H9 (cell line): ENCODE measurements at regions not wholly inside any gene's neighbourhood (a gene's known extent, or its start where the extent isn't known, plus 50 kb on each side); places are given as distances from the start of the nearest gene placed in this dataset.

Experiments used
- DNase-seq: peaks from one replicate; pipeline ENCODE4 v3.0.0-alpha.2; 2017
- H2AFZ ChIP-seq: one replicate; pipeline ENCODE4 v1.6.1; 2013; ENCODE audit warnings: mild to moderate bottlenecking, low read length, control low read depth, moderate library complexity
- H2AK5ac ChIP-seq: 2 replicates; pipeline ENCODE4 v1.6.1; 2013; ENCODE audit warnings: low read length, control low read depth, mixed read lengths; ENCODE audit not compliant: insufficient read length
- H2BK120ac ChIP-seq: one replicate; pipeline ENCODE4 v1.6.1; 2013; ENCODE audit warnings: low read depth, mild to moderate bottlenecking, low read length, control low read depth, inconsistent platforms; ENCODE audit not compliant: poor library complexity, severe bottlenecking
- H2BK12ac ChIP-seq: 2 replicates; pipeline ENCODE4 v1.6.1; 2013; ENCODE audit warnings: low read length, control low read depth, mixed read lengths, low read depth; ENCODE audit not compliant: insufficient read length
- H2BK15ac ChIP-seq: 2 replicates; pipeline ENCODE4 v1.6.1; 2013; ENCODE audit warnings: low read depth, low read length, control low read depth
- H2BK20ac ChIP-seq: one replicate; pipeline ENCODE4 v1.6.1; 2013; ENCODE audit warnings: low read depth, mild to moderate bottlenecking, low read length, control low read depth, inconsistent platforms; ENCODE audit not compliant: poor library complexity, severe bottlenecking
- H2BK5ac ChIP-seq: 2 replicates; pipeline ENCODE4 v1.6.1; 2013; ENCODE audit warnings: low read length, control low read depth, mixed read lengths; ENCODE audit not compliant: insufficient read length
- H3K14ac ChIP-seq: 2 replicates; pipeline ENCODE4 v1.6.1; 2013; ENCODE audit warnings: low read length, control low read depth; ENCODE audit not compliant: insufficient read depth
- H3K18ac ChIP-seq: 2 replicates; pipeline ENCODE4 v1.6.1; 2013; ENCODE audit warnings: low read depth, mild to moderate bottlenecking, mixed read lengths, low read length, control low read depth; ENCODE audit not compliant: insufficient read length
- H3K23ac ChIP-seq: 2 replicates; pipeline ENCODE4 v1.6.1; 2013; ENCODE audit warnings: low read length, control low read depth, mixed read lengths, low read depth; ENCODE audit not compliant: insufficient read length
- H3K23me2 ChIP-seq: 2 replicates; pipeline ENCODE4 v1.6.1; 2013; ENCODE audit warnings: low read depth, mild to moderate bottlenecking, mixed read lengths, low read length, control low read depth; ENCODE audit not compliant: insufficient read length, poor library complexity, severe bottlenecking
- H3K27ac ChIP-seq: 2 replicates; pipeline ENCODE4 v1.5.1; 2013; ENCODE audit warnings: low read length, control low read depth, mixed read lengths, low read depth; ENCODE audit not compliant: insufficient read length
- H3K27me3 ChIP-seq: 2 replicates; pipeline ENCODE4 v1.6.1; 2013; ENCODE audit warnings: low read length, control low read depth, inconsistent platforms; ENCODE audit not compliant: insufficient read depth
- H3K4ac ChIP-seq: 2 replicates; pipeline ENCODE4 v1.6.1; 2013; ENCODE audit warnings: low read depth, mild to moderate bottlenecking, control low read depth, inconsistent platforms, low read length, moderate library complexity
- H3K4me1 ChIP-seq: 2 replicates; pipeline ENCODE4 v1.6.1; 2013; ENCODE audit warnings: low read length, control low read depth, inconsistent platforms; ENCODE audit not compliant: insufficient read depth
- H3K4me2 ChIP-seq: 2 replicates; pipeline ENCODE4 v1.6.1; 2013; ENCODE audit warnings: low read length, control low read depth, mixed read lengths; ENCODE audit not compliant: insufficient read length, insufficient read depth
- H3K56ac ChIP-seq: 2 replicates; pipeline ENCODE4 v1.6.1; 2013; ENCODE audit warnings: low read depth, mild to moderate bottlenecking, mixed read lengths, low read length, control low read depth; ENCODE audit not compliant: insufficient read length
- H3K79me1 ChIP-seq: 2 replicates; pipeline ENCODE4 v1.6.1; 2013; ENCODE audit warnings: low read depth, mild to moderate bottlenecking, moderate library complexity, low read length, control low read depth, inconsistent platforms; ENCODE audit not compliant: insufficient read depth, poor library complexity, severe bottlenecking
- H3K79me2 ChIP-seq: 2 replicates; pipeline ENCODE4 v1.6.1; 2013; ENCODE audit warnings: low read length, control low read depth, inconsistent platforms; ENCODE audit not compliant: insufficient read depth
- H3K9ac ChIP-seq: 2 replicates; pipeline ENCODE4 v1.6.1; 2013; ENCODE audit warnings: low read length, control low read depth, mixed read lengths; ENCODE audit not compliant: insufficient read length; ENCODE audit errors: extremely low read depth
- H3K9me3 ChIP-seq: one replicate; pipeline ENCODE4 v1.6.1; 2013; ENCODE audit warnings: low read depth, low read length, inconsistent platforms; ENCODE audit not compliant: control insufficient read depth
- H3T11ph ChIP-seq: one replicate; pipeline ENCODE4 v1.6.1; 2013; ENCODE audit warnings: mild to moderate bottlenecking, low read length, control low read depth, inconsistent platforms
- H4K20me1 ChIP-seq: one replicate; pipeline ENCODE4 v1.6.1; 2013; ENCODE audit not compliant: control insufficient read depth, insufficient read length, insufficient read depth
- H4K5ac ChIP-seq: 2 replicates; pipeline ENCODE4 v1.6.1; 2013; ENCODE audit warnings: low read depth, mild to moderate bottlenecking, mixed read lengths, low read length, control low read depth; ENCODE audit not compliant: insufficient read length
- H4K8ac ChIP-seq: replicated peaks from 2 replicates; pipeline ENCODE4 v1.6.1; 2013; ENCODE audit warnings: low read length, control low read depth, mixed read lengths, low read depth; ENCODE audit not compliant: insufficient read length
- H4K91ac ChIP-seq: 2 replicates; pipeline ENCODE4 v1.6.1; 2013; ENCODE audit warnings: low read depth, mild to moderate bottlenecking, moderate library complexity, mixed read lengths, low read length, control low read depth; ENCODE audit not compliant: insufficient read length
- H3K27ac Mint-ChIP-seq, 3 experiments: 2 replicates in 2 of 3; 3 replicates in 1 of 3; pipeline ENCODE4 v1.8.0; 2020 to 2021; ENCODE audit warnings: mixed read lengths in 3 of 3, mild to moderate bottlenecking in 1 of 3, moderate library complexity in 1 of 3
- H3K27me3 Mint-ChIP-seq: 2 replicates; pipeline ENCODE4 v1.8.0; 2021; ENCODE audit warnings: low read depth, mild to moderate bottlenecking, moderate library complexity, mixed read lengths
- H3K36me3 Mint-ChIP-seq, 3 experiments: 2 replicates in 2 of 3; 3 replicates in 1 of 3; pipeline ENCODE4 v1.8.0; 2020 to 2021; ENCODE audit warnings: low read depth in 3 of 3, mixed read lengths in 3 of 3; ENCODE audit not compliant: insufficient read depth in 1 of 3
- H3K4me1 Mint-ChIP-seq, 2 experiments: 2 replicates each; pipeline ENCODE4 v1.8.0; 2020; ENCODE audit warnings: mixed read lengths in 2 of 2
- H3K4me3 Mint-ChIP-seq, 2 experiments: 2 replicates in 1 of 2; 3 replicates in 1 of 2; pipeline ENCODE4 v1.8.0; 2020 to 2021; ENCODE audit warnings: mild to moderate bottlenecking in 2 of 2, mixed read lengths in 2 of 2, moderate library complexity in 1 of 2
- H3K9me3 Mint-ChIP-seq, 2 experiments: 2 replicates in 1 of 2; 3 replicates in 1 of 2; pipeline ENCODE4 v1.8.0; 2020; ENCODE audit warnings: mild to moderate bottlenecking in 2 of 2, mixed read lengths in 2 of 2, moderate library complexity in 1 of 2
- WGBS: extraction: QIAGEN DNeasy Blood & Tissue Kit; methylation state at CpG from one replicate; pipeline ENCODE4 v1.1.7; 2013; ENCODE audit warnings: missing lambda C conversion rate, low lambda C conversion rate, mixed read lengths; ENCODE audit not compliant: insufficient read length; ENCODE audit errors: extremely low coverage; 5-methylcytosine and 5-hydroxymethylcytosine counted together
- TF ChIP-seq, protein P1 (sequence below): fragments of 200-600 bp; sonication (generic); conservative IDR thresholded peaks from 3 replicates; pipeline ENCODE4 v1.8.0; 2021; ENCODE audit warnings: antibody characterized with exemption, mild to moderate bottlenecking

DNA sequence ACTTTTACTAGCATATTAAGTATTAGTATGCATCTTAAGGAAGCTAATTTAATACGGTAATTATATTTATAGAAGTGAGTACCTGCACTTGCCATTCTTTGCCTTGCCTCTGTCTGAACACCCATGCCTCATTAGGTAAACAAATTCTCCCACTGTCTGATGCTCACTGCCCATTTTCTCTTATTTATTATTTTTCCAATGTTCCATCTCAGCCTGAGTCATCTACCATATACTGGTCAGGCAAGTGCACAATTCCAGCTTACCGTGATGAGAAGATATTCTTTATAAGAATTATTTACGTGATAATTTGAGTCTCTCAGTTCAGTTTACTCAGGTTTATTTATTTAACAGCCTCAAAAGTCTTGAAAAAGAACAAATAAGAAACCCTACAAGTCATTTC is 619.2 kb upstream of the EYS start:
- no peak for DNase-seq
- H2AK5ac ChIP-seq: no peak overlapping the region
- H3K9ac ChIP-seq: no peak overlapping the region
- H3K23ac ChIP-seq: no peak overlapping the region
- Mint-ChIP-seq H3K27me3 (no peaks in the 10 kb centered on the region), H3K36me3 (peaks cover 0 to 6% (median 2%) of the 10 kb centered on the region in 3 experiments; a peak in 3 of 7 replicates), H3K4me1 (no peaks in the 10 kb centered on the region), H3K4me3 (no peak overlapping the region; a peak in 1 of 5 replicates), H3K27ac (no peak overlapping the region), H3K9me3 (peaks cover 2 to 6% of the 10 kb centered on the region in 2 experiments; a peak in 3 of 5 replicates)
- H2BK15ac ChIP-seq: no peak overlapping the region
- no peak overlapping the region for H3K4me2 ChIP-seq
- no peaks in the 10 kb centered on the region for H3K4me1 ChIP-seq
- H3K14ac ChIP-seq: no peak overlapping the region
- no peak overlapping the region for H3K4ac ChIP-seq
- no peak overlapping the region for H4K8ac ChIP-seq
- H4K5ac ChIP-seq: no peak overlapping the region
- H2BK5ac ChIP-seq: no peak overlapping the region
- H3K27me3 ChIP-seq: no peaks in the 10 kb centered on the region
- H3K23me2 ChIP-seq: no peaks in the 10 kb centered on the region
- H3K56ac ChIP-seq: no peak overlapping the region
- no CpG with 5 or more reads among the region's 3 CpGs for WGBS
- no peak overlapping the region for H2AFZ ChIP-seq
- H2BK120ac ChIP-seq: no peak overlapping the region
- H2BK20ac ChIP-seq: no peak overlapping the region
- no peak overlapping the region for H2BK12ac ChIP-seq
- no peaks in the 10 kb centered on the region for H3K79me2 ChIP-seq
- H3T11ph ChIP-seq: no peak overlapping the region
- no peaks in the 10 kb centered on the region for H3K9me3 ChIP-seq
- no peaks in the 10 kb centered on the region for H3K79me1 ChIP-seq
- no peaks in the 10 kb centered on the region for H4K20me1 ChIP-seq
- H3K27ac ChIP-seq: no peak overlapping the region
- no peak overlapping the region for H3K18ac ChIP-seq
- no peak overlapping the region for H4K91ac ChIP-seq
- TF ChIP-seq, protein P1, sequence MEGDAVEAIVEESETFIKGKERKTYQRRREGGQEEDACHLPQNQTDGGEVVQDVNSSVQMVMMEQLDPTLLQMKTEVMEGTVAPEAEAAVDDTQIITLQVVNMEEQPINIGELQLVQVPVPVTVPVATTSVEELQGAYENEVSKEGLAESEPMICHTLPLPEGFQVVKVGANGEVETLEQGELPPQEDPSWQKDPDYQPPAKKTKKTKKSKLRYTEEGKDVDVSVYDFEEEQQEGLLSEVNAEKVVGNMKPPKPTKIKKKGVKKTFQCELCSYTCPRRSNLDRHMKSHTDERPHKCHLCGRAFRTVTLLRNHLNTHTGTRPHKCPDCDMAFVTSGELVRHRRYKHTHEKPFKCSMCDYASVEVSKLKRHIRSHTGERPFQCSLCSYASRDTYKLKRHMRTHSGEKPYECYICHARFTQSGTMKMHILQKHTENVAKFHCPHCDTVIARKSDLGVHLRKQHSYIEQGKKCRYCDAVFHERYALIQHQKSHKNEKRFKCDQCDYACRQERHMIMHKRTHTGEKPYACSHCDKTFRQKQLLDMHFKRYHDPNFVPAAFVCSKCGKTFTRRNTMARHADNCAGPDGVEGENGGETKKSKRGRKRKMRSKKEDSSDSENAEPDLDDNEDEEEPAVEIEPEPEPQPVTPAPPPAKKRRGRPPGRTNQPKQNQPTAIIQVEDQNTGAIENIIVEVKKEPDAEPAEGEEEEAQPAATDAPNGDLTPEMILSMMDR: no peak
